WTC11 (cell line): ENCODE measurements at regions not wholly inside any gene's neighbourhood (a gene's known extent, or its start where the extent isn't known, plus 50 kb on each side); places are given as distances from the start of the nearest gene placed in this dataset.

Experiments
- ATAC-seq: fragments of 200-7000 bp; cut with Tn5 transposase; 2 replicates; pipeline ENCODE4 v1.10.0; 2021; ENCODE audit warnings: mild to moderate bottlenecking, moderate library complexity
- CTCF ChIA-PET: fragments of 300-600 bp; sonication (Branson Sonifier 250); formaldehyde crosslinking; loops from one replicate; lab custom pipeline; 2021; ENCODE audit warnings: antibody characterized with exemption; lab: Charles Lee
- POLR2A ChIA-PET: fragments of 350-600 bp; sonication (Branson Sonifier 250); formaldehyde crosslinking; loops from one replicate; lab custom pipeline; 2021; ENCODE audit warnings: antibody characterized with exemption; lab: Charles Lee
- DNase-seq: peaks from one replicate; pipeline ENCODE4 v3.0.0; 2021; ENCODE audit warnings: low spot score
- H3K27ac Mint-ChIP-seq: 2 replicates; pipeline ENCODE4 v1.8.0; 2021; ENCODE audit warnings: mixed read lengths
- H3K27me3 Mint-ChIP-seq: 2 replicates; pipeline ENCODE4 v1.8.0; 2021; ENCODE audit warnings: low read depth, mild to moderate bottlenecking, moderate library complexity, mixed read lengths
- H3K36me3 Mint-ChIP-seq: 2 replicates; pipeline ENCODE4 v1.8.0; 2021; ENCODE audit warnings: mixed read lengths
- H3K4me1 Mint-ChIP-seq: 2 replicates; pipeline ENCODE4 v1.8.0; 2022; ENCODE audit warnings: mixed read lengths
- H3K4me3 Mint-ChIP-seq: 2 replicates; pipeline ENCODE4 v1.8.0; 2021; ENCODE audit warnings: mild to moderate bottlenecking, moderate library complexity, mixed read lengths
- H3K9me3 Mint-ChIP-seq: 2 replicates; pipeline ENCODE4 v1.8.0; 2021; ENCODE audit warnings: mixed read lengths
- ATF1 ChIP-seq: sonication (generic); formaldehyde crosslinking; IDR thresholded peaks from 2 replicates; pipeline ENCODE4 v1.8.1; 2023; ENCODE audit warnings: mild to moderate bottlenecking, moderate library complexity, missing genetic modification reagents
- CREB1 ChIP-seq: sonication (generic); formaldehyde crosslinking; IDR thresholded peaks from 2 replicates; pipeline ENCODE4 v1.8.0; 2023; ENCODE audit warnings: mild to moderate bottlenecking, missing genetic modification reagents
- CREM ChIP-seq: sonication (generic); formaldehyde crosslinking; IDR thresholded peaks from 2 replicates; pipeline ENCODE4 v1.8.1; 2022; ENCODE audit warnings: mild to moderate bottlenecking, missing genetic modification reagents, moderate library complexity
- ELF4 ChIP-seq: sonication (generic); formaldehyde crosslinking; IDR thresholded peaks from 2 replicates; pipeline ENCODE4 v1.8.1; 2022; ENCODE audit warnings: low read depth, mild to moderate bottlenecking, moderate library complexity, missing genetic modification reagents
- GRHL2 ChIP-seq: fragments of 250-450 bp; sonication (Bioruptor Pico); IDR thresholded peaks from 2 replicates; pipeline ENCODE4 v1.8.0; 2022; ENCODE audit warnings: mild to moderate bottlenecking, moderate library complexity; ENCODE audit not compliant: insufficient replicate concordance, severe bottlenecking
- GTF2I ChIP-seq: fragments of 250-450 bp; sonication (Bioruptor Pico); conservative IDR thresholded peaks from 2 replicates; pipeline ENCODE4 v1.4.0; 2021; ENCODE audit warnings: mild to moderate bottlenecking
- IRF2 ChIP-seq: sonication (generic); formaldehyde crosslinking; IDR thresholded peaks from 2 replicates; pipeline ENCODE4 v1.8.0; 2022; ENCODE audit warnings: low read depth, missing genetic modification reagents, borderline replicate concordance
- JAZF1 ChIP-seq: fragments of 250-450 bp; sonication (Bioruptor Pico); IDR thresholded peaks from 2 replicates; pipeline ENCODE4 v1.9.0; 2021; ENCODE audit warnings: moderate library complexity, mild to moderate bottlenecking, inconsistent platforms
- JUN ChIP-seq: sonication (generic); formaldehyde crosslinking; IDR thresholded peaks from 2 replicates; pipeline ENCODE4 v1.8.0; 2023; ENCODE audit warnings: mild to moderate bottlenecking, missing genetic modification reagents
- KAT7 ChIP-seq: sonication (generic); formaldehyde crosslinking; IDR thresholded peaks from 2 replicates; pipeline ENCODE4 v1.8.1; 2023; ENCODE audit warnings: missing genetic modification reagents, mild to moderate bottlenecking, borderline replicate concordance
- NFYB ChIP-seq: sonication (generic); formaldehyde crosslinking; conservative IDR thresholded peaks from 2 replicates; pipeline ENCODE4 v1.8.0; 2022; ENCODE audit warnings: low read depth, missing genetic modification reagents
- RORB ChIP-seq: fragments of 250-450 bp; sonication (Bioruptor Pico); IDR thresholded peaks from 2 replicates; pipeline ENCODE4 v1.9.0; 2021; ENCODE audit warnings: mild to moderate bottlenecking
- SMAD3 ChIP-seq: sonication (generic); formaldehyde crosslinking; IDR thresholded peaks from 2 replicates; pipeline ENCODE4 v1.8.0; 2022; ENCODE audit warnings: missing genetic modification reagents, mild to moderate bottlenecking, borderline replicate concordance
- ZBTB21 ChIP-seq: sonication (generic); formaldehyde crosslinking; IDR thresholded peaks from 2 replicates; pipeline ENCODE4 v1.8.1; 2023; ENCODE audit warnings: mild to moderate bottlenecking, missing genetic modification reagents, borderline replicate concordance
- ZNF121 ChIP-seq: sonication (generic); formaldehyde crosslinking; IDR thresholded peaks from 2 replicates; pipeline ENCODE4 v1.8.0; 2023; ENCODE audit warnings: missing genetic modification reagents
- ZNF232 ChIP-seq: sonication (generic); formaldehyde crosslinking; IDR thresholded peaks from 2 replicates; pipeline ENCODE4 v1.8.0; 2022; ENCODE audit warnings: mild to moderate bottlenecking, missing genetic modification reagents
- ZNF416 ChIP-seq: fragments of 250-450 bp; sonication (Bioruptor Pico); IDR thresholded peaks from 2 replicates; pipeline ENCODE4 v1.9.0; 2021; ENCODE audit warnings: mild to moderate bottlenecking, inconsistent platforms
- TF ChIP-seq, protein P1 (sequence below): fragments of 250-450 bp; sonication (Bioruptor Pico); conservative IDR thresholded peaks from 2 replicates; pipeline ENCODE4 v1.9.0; 2021; ENCODE audit warnings: mild to moderate bottlenecking
- TF ChIP-seq, protein P2 (sequence below): sonication (generic); formaldehyde crosslinking; IDR thresholded peaks from 2 replicates; pipeline ENCODE4 v1.8.0; 2023; ENCODE audit warnings: mild to moderate bottlenecking, missing genetic modification reagents
- TF ChIP-seq, protein P3 (sequence below): sonication (generic); formaldehyde crosslinking; IDR thresholded peaks from 2 replicates; pipeline ENCODE4 v1.8.0; 2022; ENCODE audit warnings: mild to moderate bottlenecking, missing genetic modification reagents
- TF ChIP-seq, protein P4 (sequence below): fragments of 250-450 bp; sonication (Bioruptor Pico); IDR thresholded peaks from 2 replicates; pipeline ENCODE4 v1.8.0; 2021; ENCODE audit warnings: mild to moderate bottlenecking
- TF ChIP-seq, protein P5 (sequence below): sonication (generic); formaldehyde crosslinking; IDR thresholded peaks from 2 replicates; pipeline ENCODE4 v1.8.0; 2023; ENCODE audit warnings: missing genetic modification reagents, mild to moderate bottlenecking, borderline replicate concordance

DNA sequence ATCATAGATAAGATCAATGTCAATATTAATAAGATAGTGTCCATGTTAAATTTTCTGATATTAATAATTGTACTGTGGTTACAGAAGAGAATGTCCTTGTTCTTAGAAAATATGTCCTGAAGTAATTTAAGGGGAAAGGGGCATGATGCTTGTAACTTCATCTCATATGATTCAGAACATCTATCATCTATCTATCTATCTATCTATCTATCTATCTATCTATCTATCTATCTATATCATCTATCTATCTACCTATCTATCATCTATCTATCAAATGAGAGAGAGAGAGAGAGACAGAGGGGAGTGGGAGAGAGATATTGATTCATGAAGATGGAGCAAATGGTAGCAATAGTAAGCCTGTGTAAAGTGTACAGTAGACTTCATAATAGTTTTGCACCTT lies 124.8 kb upstream of the FAT1 start (continued):
- TF ChIP-seq, protein P1, sequence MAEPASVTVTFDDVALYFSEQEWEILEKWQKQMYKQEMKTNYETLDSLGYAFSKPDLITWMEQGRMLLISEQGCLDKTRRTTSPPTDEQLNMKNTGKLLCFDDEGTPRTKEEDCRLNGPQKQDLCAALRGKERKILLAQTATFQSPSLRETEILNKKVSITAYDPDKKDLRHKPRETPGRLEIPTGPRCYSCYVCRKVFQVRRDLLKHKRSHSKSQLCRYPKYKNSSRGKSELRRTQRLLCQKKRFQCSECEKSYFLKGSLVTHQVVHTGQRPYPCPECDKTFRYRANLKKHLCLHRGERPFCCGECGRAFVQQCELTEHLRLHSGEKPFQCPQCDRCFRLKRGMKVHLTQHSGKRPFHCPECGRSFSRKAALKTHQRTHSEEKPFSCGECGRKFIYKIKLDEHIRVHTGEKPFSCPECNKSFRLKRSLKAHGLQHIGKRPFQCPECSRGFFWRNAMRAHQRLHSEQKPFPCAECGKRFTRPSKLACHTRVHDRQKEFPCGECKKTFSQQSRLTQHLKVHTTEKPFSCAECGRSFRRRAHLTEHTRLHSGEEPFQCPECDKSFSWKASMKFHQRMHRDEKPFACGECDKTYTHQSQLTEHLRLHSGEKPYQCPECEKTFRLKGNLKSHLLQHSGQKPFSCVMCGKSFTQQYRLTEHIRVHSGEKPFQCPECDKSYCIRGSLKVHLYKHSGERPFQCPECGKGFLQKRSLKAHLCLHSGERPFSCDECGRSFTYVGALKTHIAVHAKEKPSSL (CRISPR knock-in tag) = no peak
- TF ChIP-seq ZNF121 = no peak

DNA sequence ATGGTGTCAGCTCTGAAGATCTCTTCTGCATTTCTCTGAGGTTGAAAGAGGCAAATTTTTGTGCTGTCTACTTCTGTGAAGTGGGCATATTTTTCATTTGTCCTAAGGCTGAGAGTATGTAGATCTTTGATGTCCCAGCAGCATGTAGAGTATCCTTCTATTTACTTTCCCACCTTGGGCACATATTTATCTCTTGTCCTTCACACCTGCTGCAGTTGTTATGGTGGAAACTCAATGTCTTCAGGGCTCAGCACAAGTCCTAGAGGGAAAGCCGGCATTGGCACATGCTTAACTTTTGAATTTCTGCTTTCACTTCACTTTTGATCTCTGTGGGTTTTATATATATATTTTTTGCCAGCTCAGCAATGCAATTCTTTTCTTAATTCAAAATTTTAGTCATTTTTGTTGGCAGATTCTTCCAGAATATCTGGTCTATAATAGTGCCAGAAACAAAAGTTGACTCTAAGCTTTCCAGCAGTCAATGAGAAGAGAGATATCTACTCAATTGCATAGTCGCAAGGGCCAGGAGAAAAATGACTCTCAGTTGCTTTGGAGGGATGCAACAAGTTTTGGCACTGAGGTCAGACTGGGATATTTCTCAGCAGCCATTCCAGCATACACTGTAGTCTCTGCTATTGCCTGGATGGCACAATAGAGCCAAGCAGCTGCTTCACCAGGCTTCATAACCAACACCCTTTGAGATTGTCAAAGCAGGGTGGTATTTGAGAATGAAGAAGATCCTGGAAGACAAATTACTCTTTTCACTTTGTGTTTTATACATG lies 127.8 kb upstream of the FAT1 start:
- TF ChIP-seq JAZF1 (CRISPR knock-in tag) (no peak), NFYB (no peak), SMAD3 (no peak)
- TF ChIP-seq, protein P2, sequence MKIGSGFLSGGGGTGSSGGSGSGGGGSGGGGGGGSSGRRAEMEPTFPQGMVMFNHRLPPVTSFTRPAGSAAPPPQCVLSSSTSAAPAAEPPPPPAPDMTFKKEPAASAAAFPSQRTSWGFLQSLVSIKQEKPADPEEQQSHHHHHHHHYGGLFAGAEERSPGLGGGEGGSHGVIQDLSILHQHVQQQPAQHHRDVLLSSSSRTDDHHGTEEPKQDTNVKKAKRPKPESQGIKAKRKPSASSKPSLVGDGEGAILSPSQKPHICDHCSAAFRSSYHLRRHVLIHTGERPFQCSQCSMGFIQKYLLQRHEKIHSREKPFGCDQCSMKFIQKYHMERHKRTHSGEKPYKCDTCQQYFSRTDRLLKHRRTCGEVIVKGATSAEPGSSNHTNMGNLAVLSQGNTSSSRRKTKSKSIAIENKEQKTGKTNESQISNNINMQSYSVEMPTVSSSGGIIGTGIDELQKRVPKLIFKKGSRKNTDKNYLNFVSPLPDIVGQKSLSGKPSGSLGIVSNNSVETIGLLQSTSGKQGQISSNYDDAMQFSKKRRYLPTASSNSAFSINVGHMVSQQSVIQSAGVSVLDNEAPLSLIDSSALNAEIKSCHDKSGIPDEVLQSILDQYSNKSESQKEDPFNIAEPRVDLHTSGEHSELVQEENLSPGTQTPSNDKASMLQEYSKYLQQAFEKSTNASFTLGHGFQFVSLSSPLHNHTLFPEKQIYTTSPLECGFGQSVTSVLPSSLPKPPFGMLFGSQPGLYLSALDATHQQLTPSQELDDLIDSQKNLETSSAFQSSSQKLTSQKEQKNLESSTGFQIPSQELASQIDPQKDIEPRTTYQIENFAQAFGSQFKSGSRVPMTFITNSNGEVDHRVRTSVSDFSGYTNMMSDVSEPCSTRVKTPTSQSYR (CRISPR knock-in tag) = no peak
- TF ChIP-seq, protein P3, sequence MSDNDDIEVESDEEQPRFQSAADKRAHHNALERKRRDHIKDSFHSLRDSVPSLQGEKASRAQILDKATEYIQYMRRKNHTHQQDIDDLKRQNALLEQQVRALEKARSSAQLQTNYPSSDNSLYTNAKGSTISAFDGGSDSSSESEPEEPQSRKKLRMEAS (CRISPR knock-in tag) = no peak
- no peaks in the 10 kb centered on the region; the same call in 1 of the 2 replicates for H3K27me3 Mint-ChIP-seq
- CTCF ChIA-PET = no interaction called here
- no peak overlapping the region for H3K27ac Mint-ChIP-seq
- ATAC-seq (no peak), DNase-seq (no peak)
- H3K4me1 Mint-ChIP-seq = peaks cover 2% of the 10 kb centered on the region; the same call in 1 of the 2 replicates
- no peak overlapping the region for H3K4me3 Mint-ChIP-seq
- H3K36me3 Mint-ChIP-seq = peaks cover 15% of the 10 kb centered on the region
- POLR2A ChIA-PET = no interaction called here
- H3K9me3 Mint-ChIP-seq = peaks cover 32% of the 10 kb centered on the region

DNA sequence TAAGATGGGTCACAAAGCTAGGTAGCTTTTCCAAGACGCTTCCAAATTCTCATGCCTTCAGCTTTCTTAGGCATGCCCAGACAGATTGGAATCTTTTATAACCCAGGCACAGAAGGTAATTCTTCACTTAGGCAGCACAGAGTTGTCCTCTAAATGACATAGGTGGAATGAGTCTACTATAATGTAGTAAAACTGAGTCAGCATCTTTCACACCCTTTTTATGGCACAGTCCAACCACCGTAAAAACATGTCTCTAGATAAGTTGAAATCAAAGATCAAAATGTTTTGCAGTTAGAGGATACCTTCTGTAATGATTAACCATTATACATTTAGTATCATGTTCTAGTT lies 128.4 kb upstream of the FAT1 start:
- ATAC-seq (no peak), DNase-seq (no peak)
- Mint-ChIP-seq H3K36me3 (peaks cover 15% of the 10 kb centered on the region), H3K4me1 (peaks cover 7% of the 10 kb centered on the region), H3K27me3 (no peaks in the 10 kb centered on the region; the same call in 1 of the 2 replicates), H3K27ac (no peak overlapping the region), H3K4me3 (no peak overlapping the region), H3K9me3 (peaks cover 32% of the 10 kb centered on the region)
- ChIA-PET CTCF (no interaction called here), POLR2A (no interaction called here)
- no peak for TF ChIP-seq IRF2 (CRISPR knock-in tag)
- TF ChIP-seq, protein P4, sequence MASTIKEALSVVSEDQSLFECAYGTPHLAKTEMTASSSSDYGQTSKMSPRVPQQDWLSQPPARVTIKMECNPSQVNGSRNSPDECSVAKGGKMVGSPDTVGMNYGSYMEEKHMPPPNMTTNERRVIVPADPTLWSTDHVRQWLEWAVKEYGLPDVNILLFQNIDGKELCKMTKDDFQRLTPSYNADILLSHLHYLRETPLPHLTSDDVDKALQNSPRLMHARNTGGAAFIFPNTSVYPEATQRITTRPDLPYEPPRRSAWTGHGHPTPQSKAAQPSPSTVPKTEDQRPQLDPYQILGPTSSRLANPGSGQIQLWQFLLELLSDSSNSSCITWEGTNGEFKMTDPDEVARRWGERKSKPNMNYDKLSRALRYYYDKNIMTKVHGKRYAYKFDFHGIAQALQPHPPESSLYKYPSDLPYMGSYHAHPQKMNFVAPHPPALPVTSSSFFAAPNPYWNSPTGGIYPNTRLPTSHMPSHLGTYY (CRISPR knock-in tag) = no peak
- TF ChIP-seq, protein P5, sequence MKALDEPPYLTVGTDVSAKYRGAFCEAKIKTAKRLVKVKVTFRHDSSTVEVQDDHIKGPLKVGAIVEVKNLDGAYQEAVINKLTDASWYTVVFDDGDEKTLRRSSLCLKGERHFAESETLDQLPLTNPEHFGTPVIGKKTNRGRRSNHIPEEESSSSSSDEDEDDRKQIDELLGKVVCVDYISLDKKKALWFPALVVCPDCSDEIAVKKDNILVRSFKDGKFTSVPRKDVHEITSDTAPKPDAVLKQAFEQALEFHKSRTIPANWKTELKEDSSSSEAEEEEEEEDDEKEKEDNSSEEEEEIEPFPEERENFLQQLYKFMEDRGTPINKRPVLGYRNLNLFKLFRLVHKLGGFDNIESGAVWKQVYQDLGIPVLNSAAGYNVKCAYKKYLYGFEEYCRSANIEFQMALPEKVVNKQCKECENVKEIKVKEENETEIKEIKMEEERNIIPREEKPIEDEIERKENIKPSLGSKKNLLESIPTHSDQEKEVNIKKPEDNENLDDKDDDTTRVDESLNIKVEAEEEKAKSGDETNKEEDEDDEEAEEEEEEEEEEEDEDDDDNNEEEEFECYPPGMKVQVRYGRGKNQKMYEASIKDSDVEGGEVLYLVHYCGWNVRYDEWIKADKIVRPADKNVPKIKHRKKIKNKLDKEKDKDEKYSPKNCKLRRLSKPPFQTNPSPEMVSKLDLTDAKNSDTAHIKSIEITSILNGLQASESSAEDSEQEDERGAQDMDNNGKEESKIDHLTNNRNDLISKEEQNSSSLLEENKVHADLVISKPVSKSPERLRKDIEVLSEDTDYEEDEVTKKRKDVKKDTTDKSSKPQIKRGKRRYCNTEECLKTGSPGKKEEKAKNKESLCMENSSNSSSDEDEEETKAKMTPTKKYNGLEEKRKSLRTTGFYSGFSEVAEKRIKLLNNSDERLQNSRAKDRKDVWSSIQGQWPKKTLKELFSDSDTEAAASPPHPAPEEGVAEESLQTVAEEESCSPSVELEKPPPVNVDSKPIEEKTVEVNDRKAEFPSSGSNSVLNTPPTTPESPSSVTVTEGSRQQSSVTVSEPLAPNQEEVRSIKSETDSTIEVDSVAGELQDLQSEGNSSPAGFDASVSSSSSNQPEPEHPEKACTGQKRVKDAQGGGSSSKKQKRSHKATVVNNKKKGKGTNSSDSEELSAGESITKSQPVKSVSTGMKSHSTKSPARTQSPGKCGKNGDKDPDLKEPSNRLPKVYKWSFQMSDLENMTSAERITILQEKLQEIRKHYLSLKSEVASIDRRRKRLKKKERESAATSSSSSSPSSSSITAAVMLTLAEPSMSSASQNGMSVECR (CRISPR knock-in tag) = no peak
- TF ChIP-seq GRHL2 = no peak
- no peak for TF ChIP-seq ELF4
- no peak for TF ChIP-seq GTF2I
- TF ChIP-seq CREM (CRISPR knock-in tag) = no peak
- TF ChIP-seq CREB1 (CRISPR knock-in tag) = no peak
- TF ChIP-seq KAT7 (CRISPR knock-in tag) = no peak
- TF ChIP-seq ZNF232 = no peak
- no peak for TF ChIP-seq JUN
- TF ChIP-seq ZNF416 (CRISPR knock-in tag) = no peak
- TF ChIP-seq RORB (CRISPR knock-in tag) = no peak
- TF ChIP-seq JAZF1 (CRISPR knock-in tag) = no peak
- no peak for TF ChIP-seq ATF1
- TF ChIP-seq ZBTB21 (CRISPR knock-in tag) = no peak
